Neural crest cell (in vitro differentiated cells): ENCODE measurements at regions not wholly inside any gene's neighbourhood (a gene's known extent, or its start where the extent isn't known, plus 50 kb on each side); places are given as distances from the start of the nearest gene placed in this dataset.
"Not testable (repeated sequence)": the region's sequence is repeated elsewhere in the genome, so short reads cannot be mapped to it uniquely, and the experiment has no call there.

ENCODE experiments used
- DNase-seq: peaks from one replicate; pipeline ENCODE4 v3.0.0; 2021; ENCODE audit warnings: low read depth, mixed read lengths, low spot score
- H3K27ac Mint-ChIP-seq: one replicate; pipeline ENCODE4 v1.8.0; 2021; ENCODE audit warnings: mild to moderate bottlenecking, mixed read lengths; ENCODE audit not compliant: unreplicated experiment
- H3K27me3 Mint-ChIP-seq: 2 replicates; pipeline ENCODE4 v1.8.0; 2021; ENCODE audit warnings: low read depth, mild to moderate bottlenecking, mixed read lengths
- H3K36me3 Mint-ChIP-seq: 2 replicates; pipeline ENCODE4 v1.8.0; 2021; ENCODE audit warnings: low read depth, mild to moderate bottlenecking, mixed read lengths
- H3K4me1 Mint-ChIP-seq: 2 replicates; pipeline ENCODE4 v1.8.0; 2021; ENCODE audit warnings: mixed read lengths
- H3K4me3 Mint-ChIP-seq: one replicate; pipeline ENCODE4 v1.8.0; 2021; ENCODE audit warnings: mild to moderate bottlenecking, mixed read lengths
- H3K9me3 Mint-ChIP-seq: 2 replicates; pipeline ENCODE4 v1.8.0; 2021; ENCODE audit warnings: mixed read lengths

GRCh38 chr16:22572331-22573224 lies 61.9 kb downstream of the NPIPB5 start:
- not testable (repeated sequence) for H3K4me1 Mint-ChIP-seq, H3K9me3 Mint-ChIP-seq, H3K27ac Mint-ChIP-seq, H3K36me3 Mint-ChIP-seq, DNase-seq, H3K4me3 Mint-ChIP-seq
- peaks cover 24% of the 10 kb centered on the region for H3K27me3 Mint-ChIP-seq

- not testable (repeated sequence) for H3K36me3 Mint-ChIP-seq, H3K27ac Mint-ChIP-seq, H3K4me3 Mint-ChIP-seq, H3K9me3 Mint-ChIP-seq, DNase-seq, H3K4me1 Mint-ChIP-seq
- peaks cover 22% of the 10 kb centered on the region for H3K27me3 Mint-ChIP-seq
Observed at GRCh38 chr16:22573225-22573530, 62.5 kb downstream of the NPIPB5 start.

DNA sequence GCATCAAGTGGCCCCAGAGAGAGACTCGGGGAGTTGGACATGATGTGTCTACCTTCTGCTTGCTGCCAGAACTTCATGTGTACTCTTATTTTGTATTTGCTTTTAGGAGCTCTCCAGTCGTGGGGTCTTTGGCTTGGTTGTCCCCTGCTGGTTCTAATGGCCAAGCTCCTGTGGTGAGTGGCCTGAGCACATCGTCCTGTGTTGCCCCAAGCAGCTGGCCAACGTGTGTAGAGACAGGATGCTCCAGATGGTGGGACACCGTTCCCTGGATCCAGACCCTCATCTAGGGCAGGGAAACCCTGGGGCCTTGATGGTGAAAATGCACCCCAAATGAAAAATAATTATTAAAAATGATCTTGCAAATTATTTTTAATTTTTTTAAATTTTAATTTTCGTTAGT lies 65.8 kb downstream of the NPIPB5 start:
- H3K27ac Mint-ChIP-seq, H3K4me3 Mint-ChIP-seq, H3K36me3 Mint-ChIP-seq, DNase-seq, H3K9me3 Mint-ChIP-seq, H3K4me1 Mint-ChIP-seq: not testable (repeated sequence)
- peaks cover 22% of the 10 kb centered on the region for H3K27me3 Mint-ChIP-seq

- not testable (repeated sequence) for H3K27me3 Mint-ChIP-seq, H3K9me3 Mint-ChIP-seq, H3K4me1 Mint-ChIP-seq, DNase-seq, H3K27ac Mint-ChIP-seq, H3K36me3 Mint-ChIP-seq, H3K4me3 Mint-ChIP-seq
Observed at GRCh38 chr16:22583195-22583594, 72.5 kb downstream of the NPIPB5 start.

DNA sequence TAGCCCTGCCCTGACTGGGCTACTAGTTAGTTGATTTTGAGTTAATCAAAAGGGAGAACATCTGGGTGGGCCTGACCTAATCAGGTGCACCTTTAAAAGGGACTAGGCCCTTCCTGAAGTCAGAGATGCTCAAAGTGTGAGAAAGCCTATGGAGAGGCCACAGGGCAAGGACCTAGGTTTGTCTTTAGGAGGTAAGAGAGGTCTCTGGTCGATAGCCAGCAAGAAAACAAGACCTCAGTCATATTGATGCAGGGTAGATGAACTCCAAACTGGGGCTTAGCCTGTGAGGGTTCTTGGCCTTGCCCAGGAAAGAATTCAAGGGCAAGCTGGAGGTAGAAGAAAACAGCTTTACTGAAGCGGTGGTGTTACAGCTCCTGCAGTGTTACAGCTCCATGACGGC lies 73.8 kb downstream of the NPIPB5 start:
- DNase-seq, H3K4me1 Mint-ChIP-seq, H3K4me3 Mint-ChIP-seq, H3K27me3 Mint-ChIP-seq, H3K9me3 Mint-ChIP-seq, H3K27ac Mint-ChIP-seq, H3K36me3 Mint-ChIP-seq: not testable (repeated sequence)

DNA sequence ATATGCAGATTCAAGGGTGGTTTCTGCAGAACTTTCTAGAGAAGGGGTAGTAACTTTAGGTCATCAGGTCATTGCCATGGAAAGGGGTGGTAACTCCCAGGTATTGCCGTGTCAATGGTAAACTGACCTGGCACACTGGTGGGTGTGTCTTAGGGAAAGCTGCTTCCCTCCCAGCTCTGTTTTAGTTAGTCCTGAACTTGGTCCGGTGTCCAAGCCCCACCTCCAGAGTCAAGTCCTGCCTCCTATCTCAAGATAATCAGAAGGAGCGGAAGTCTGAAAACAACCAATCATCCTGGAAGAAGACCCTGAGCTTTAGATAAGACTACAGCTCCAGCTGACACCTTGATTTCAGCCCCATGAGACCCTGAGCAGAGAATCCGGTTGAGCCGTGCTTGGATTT lies 74.2 kb downstream of the NPIPB5 start:
- not testable (repeated sequence) for H3K27ac Mint-ChIP-seq, H3K36me3 Mint-ChIP-seq, H3K4me3 Mint-ChIP-seq, H3K4me1 Mint-ChIP-seq, DNase-seq, H3K9me3 Mint-ChIP-seq, H3K27me3 Mint-ChIP-seq

DNA sequence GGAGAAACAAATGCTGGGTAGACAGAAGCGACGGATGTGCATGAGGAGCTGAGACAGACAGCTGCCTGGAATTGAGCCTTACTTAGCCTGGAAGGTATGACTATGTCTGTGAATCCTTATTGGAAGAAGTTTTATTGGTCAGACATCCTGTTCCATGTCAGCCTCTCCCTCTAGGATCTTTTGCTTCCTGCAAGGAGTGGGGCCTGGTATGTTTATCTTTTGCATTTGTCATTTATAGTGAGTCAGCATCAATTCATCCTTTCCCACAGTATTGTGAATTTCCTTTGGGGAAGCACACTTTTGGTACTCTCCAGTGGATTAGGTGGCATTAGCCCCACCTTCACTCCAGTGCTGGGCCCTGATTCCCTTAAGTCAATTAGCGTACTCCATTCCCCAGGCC lies 74.7 kb downstream of the NPIPB5 start:
- H3K36me3 Mint-ChIP-seq, DNase-seq, H3K27me3 Mint-ChIP-seq: not testable (repeated sequence)

DNA sequence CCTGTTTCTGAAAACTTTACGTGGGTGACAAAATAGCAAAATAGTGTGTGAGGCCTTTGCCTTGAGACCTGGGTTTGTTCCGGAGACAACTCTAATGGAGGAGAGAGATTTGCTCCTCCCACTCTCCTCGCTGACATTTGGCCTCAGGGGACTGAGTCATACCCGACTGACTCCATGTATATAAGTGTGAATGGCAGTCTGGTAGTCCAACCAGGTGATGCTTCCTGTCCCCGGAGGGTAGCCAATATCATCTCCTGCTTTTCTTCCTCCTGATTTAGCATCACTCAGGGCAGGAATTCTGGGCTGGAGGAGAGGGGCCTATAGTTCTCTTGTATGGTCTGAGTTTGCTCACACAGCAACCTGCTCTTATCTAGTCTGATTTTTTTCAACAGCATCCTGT lies 76.0 kb downstream of the NPIPB5 start:
- not testable (repeated sequence) for H3K36me3 Mint-ChIP-seq

More for the DNA sequence above, 74.7 kb downstream of the NPIPB5 start:
- H3K27ac Mint-ChIP-seq, H3K4me1 Mint-ChIP-seq, H3K9me3 Mint-ChIP-seq, H3K4me3 Mint-ChIP-seq: not testable (repeated sequence)

GRCh38 chr16:22589757-22590156 lies 79.1 kb downstream of the NPIPB5 start:
- not testable (repeated sequence) for H3K4me1 Mint-ChIP-seq

More for the DNA sequence above, 76.0 kb downstream of the NPIPB5 start:
- H3K27ac Mint-ChIP-seq, H3K27me3 Mint-ChIP-seq, H3K9me3 Mint-ChIP-seq, H3K4me3 Mint-ChIP-seq, H3K4me1 Mint-ChIP-seq, DNase-seq: not testable (repeated sequence)

DNA sequence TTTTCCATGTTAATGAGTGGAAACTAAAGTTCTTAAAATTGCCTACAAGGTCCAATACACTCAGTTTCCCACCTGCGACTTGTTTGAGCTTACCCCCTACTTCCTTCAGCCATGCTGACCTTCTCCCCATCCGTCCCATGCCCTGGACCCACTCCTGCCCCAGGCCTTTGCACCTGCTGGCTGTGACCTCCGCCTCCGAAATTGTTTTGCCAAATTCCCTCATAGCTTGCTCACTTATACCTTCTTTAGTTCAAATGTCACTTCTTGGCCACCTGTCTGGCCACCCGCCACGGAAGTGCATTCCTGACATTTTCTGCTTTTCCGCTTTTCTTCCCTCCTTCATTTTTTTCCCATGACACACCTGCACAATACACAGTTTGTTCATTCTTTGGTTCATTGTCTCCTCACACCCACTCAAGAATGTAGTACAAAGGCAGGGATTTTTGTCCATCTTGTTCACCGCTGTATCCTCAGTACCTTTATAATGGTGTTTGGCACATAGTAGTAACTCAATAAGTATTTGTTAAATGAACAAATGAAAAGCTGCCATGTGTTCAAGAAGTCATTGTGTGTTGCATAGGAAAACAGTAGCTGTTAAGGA lies 85.9 kb downstream of the NPIPB5 start:
- not testable (repeated sequence) for H3K36me3 Mint-ChIP-seq, H3K4me3 Mint-ChIP-seq, H3K9me3 Mint-ChIP-seq, DNase-seq, H3K4me1 Mint-ChIP-seq, H3K27me3 Mint-ChIP-seq, H3K27ac Mint-ChIP-seq

More at GRCh38 chr16:22589757-22590156, 79.1 kb downstream of the NPIPB5 start:
- DNase-seq, H3K36me3 Mint-ChIP-seq, H3K27ac Mint-ChIP-seq, H3K4me3 Mint-ChIP-seq, H3K9me3 Mint-ChIP-seq, H3K27me3 Mint-ChIP-seq: not testable (repeated sequence)

DNA sequence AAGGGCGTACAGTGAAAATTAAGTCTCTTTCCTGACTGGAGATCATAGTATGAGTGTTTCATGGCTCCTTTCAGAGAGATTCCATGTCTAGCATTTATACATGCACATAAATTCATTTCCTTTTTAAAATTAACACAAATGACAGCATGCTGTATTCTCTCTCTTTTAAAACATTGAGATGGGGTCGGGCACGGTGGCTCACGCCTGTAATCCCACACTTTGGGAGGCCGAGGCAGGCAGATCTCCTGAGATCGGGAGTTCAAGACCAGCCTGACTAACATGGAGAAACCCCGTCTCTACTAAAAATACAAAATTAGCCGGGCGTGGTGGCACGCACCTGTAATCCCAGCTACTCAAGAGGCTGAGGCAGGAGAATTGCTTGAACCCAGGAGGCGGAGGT lies 93.1 kb downstream of the NPIPB5 start:
- DNase-seq, H3K27ac Mint-ChIP-seq, H3K4me3 Mint-ChIP-seq, H3K4me1 Mint-ChIP-seq, H3K9me3 Mint-ChIP-seq, H3K36me3 Mint-ChIP-seq, H3K27me3 Mint-ChIP-seq: not testable (repeated sequence)

DNA sequence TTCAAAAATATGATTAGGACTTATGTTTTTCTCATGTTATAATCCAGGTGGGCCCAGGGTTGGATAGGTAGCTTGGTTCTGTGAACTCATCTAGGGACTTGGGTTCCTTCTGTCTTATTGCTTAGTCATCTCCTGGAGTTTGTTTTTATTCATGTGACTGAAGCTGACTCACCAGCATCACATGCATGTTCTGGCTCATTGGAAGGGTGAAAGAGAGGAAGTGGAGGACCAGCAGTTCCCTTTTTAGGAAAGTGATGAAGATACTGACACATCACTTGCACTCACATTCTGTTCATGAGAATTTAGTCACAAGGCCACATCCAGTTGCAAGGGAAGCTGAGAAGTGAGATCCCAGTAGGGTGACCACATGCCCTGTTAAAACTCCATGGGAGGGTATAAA lies 95.9 kb downstream of the NPIPB5 start:
- H3K9me3 Mint-ChIP-seq, H3K27me3 Mint-ChIP-seq, H3K27ac Mint-ChIP-seq, H3K4me3 Mint-ChIP-seq, H3K4me1 Mint-ChIP-seq, H3K36me3 Mint-ChIP-seq, DNase-seq: not testable (repeated sequence)

DNA sequence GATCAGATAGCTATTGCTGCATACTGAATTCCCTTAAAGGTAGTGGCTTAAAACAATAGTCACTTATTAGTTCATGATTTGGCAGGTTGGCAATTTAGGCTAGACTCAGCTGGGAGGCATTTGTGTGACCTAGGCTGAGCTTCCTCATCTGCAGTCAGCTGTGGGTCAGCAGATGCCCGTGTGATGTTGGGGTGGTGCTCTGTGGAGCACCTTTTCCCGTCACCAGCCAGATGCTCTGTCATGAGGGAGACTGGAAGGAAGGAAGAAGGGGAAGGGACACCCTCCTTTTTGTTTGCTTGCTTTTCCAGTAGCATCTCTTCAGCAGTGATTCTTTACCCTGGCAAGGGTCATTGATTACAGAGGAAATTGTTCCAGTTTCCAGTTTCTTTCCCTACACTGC lies 99.1 kb downstream of the NPIPB5 start:
- not testable (repeated sequence) for H3K9me3 Mint-ChIP-seq, H3K27ac Mint-ChIP-seq, H3K36me3 Mint-ChIP-seq, DNase-seq, H3K27me3 Mint-ChIP-seq, H3K4me1 Mint-ChIP-seq, H3K4me3 Mint-ChIP-seq

DNA sequence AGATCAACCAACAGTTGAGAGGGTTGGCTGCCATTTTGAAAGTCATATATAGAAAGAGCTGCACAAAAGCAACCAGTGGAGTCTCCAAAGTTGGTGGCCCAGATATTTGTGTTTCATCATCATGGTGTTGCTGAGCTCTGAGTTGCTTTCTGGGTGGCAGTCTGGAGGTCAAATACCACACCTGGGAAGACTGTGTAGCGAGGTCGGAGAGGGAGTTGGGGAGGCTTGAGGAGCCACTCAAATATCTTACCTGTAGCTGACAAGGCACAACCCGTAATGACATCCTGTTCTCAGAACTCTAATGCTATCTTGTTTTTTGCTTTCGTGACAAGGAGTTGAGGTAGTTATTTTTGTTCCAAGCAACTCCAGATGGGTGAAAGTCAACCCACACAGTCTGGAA lies 100.4 kb downstream of the NPIPB5 start:
- not testable (repeated sequence) for H3K9me3 Mint-ChIP-seq, H3K4me1 Mint-ChIP-seq, H3K36me3 Mint-ChIP-seq, H3K27me3 Mint-ChIP-seq, H3K27ac Mint-ChIP-seq, DNase-seq, H3K4me3 Mint-ChIP-seq
